K562 (cell line): ENCODE measurements at regions not wholly inside any gene's neighbourhood (a gene's known extent, or its start where the extent isn't known, plus 50 kb on each side); places are given as distances from the start of the nearest gene placed in this dataset.

ENCODE experiments used
- ATAC-seq: fragments of 200-7000 bp; cut with Tn5 transposase; 3 replicates; pipeline ENCODE4 v1.9.1; 2020; ENCODE audit warnings: moderate library complexity
- BruUV-seq: library from RNA; stranded (reverse); fragments of 400-500 nt; replicated peaks from 2 replicates; lab custom pipeline; 2021; lab: Mats Ljungman, UMichigan
- CTCF ChIA-PET: fragments of 300-600 bp; formaldehyde crosslinking; extraction: SDS; loops from one replicate; lab custom pipeline; 2021; ENCODE audit warnings: low intra/inter-chr PET ratio; lab: Yijun Ruan, JAX
- POLR2A ChIA-PET: fragments of 300-600, 350-650 bp; sonication (Branson Sonifier 250); formaldehyde crosslinking; extraction: SDS; loops from one replicate; lab custom pipeline; 2021; ENCODE audit warnings: antibody characterized with exemption, inconsistent platforms; lab: Yijun Ruan, JAX
- DNase-seq, 4 experiments: peaks; one replicate each; pipeline versions ENCODE4 v3.0.0 to v3.0.0-alpha.2; 2011 to 2018; ENCODE audit warnings: low spot score in 3 of 4, mixed read lengths in 3 of 4; ENCODE audit errors: extremely low read depth in 1 of 4
- FAIRE-seq: peaks from 2 replicates; lab custom pipeline; 2011; peaks lifted over from hg19 to GRCh38; lab: Jason Lieb, UNC
- H2AFZ ChIP-seq: 2 replicates; pipeline ENCODE4 v1.6.0; 2011; ENCODE audit warnings: low read depth, low read length, control low read depth, inconsistent platforms
- H3K27ac ChIP-seq: fragments of 200-600 bp; 3 replicates; pipeline ENCODE4 v1.8.0; 2011; ENCODE audit warnings: low read depth, mild to moderate bottlenecking, control low read depth, inconsistent platforms, low read length, moderate library complexity, mixed read lengths; ENCODE audit errors: extremely low read depth
- H3K27me3 ChIP-seq, 2 experiments: fragments of 300-600 bp in 1 of 2; 2 replicates in 1 of 2; 3 replicates in 1 of 2; pipeline versions ENCODE4 v1.6.0 to v1.8.0; 2011; ENCODE audit warnings: inconsistent platforms in 2 of 2, low read length in 2 of 2, mild to moderate bottlenecking in 1 of 2, mixed read lengths in 1 of 2, moderate library complexity in 1 of 2; ENCODE audit not compliant: control insufficient read depth in 2 of 2, insufficient read depth in 2 of 2
- H3K36me3 ChIP-seq: fragments of 300-600 bp; 3 replicates; pipeline ENCODE4 v1.8.0; 2011; ENCODE audit warnings: mild to moderate bottlenecking, low read length, inconsistent platforms; ENCODE audit not compliant: control insufficient read depth, insufficient read depth
- H3K4me1 ChIP-seq, 2 experiments: fragments of 200-600 bp in 1 of 2; replicated peaks in 1 of 2; 2 replicates in 1 of 2; 3 replicates in 1 of 2; pipeline versions ENCODE4 v1.5.1 to v1.8.0; 2011; ENCODE audit warnings: inconsistent platforms in 2 of 2, low read length in 2 of 2, mild to moderate bottlenecking in 1 of 2, mixed read lengths in 1 of 2, moderate library complexity in 1 of 2; ENCODE audit not compliant: control insufficient read depth in 2 of 2, insufficient read depth in 2 of 2
- H3K4me2 ChIP-seq: 2 replicates; pipeline ENCODE4 v1.6.1; 2011; ENCODE audit warnings: low read length, control low read depth, inconsistent platforms, mixed read lengths; ENCODE audit not compliant: insufficient read depth
- H3K4me3 ChIP-seq: fragments of 200-600 bp; sonication (generic), shearing (Covaris generic); 2 replicates; pipeline ENCODE4 v1.5.1; 2016; ENCODE audit warnings: control low read depth, inconsistent platforms
- H3K79me2 ChIP-seq: fragments of 200-600 bp; 3 replicates; pipeline ENCODE4 v1.8.0; 2011; ENCODE audit warnings: low read length, inconsistent platforms; ENCODE audit not compliant: control insufficient read depth, insufficient read depth
- H3K9ac ChIP-seq, 2 experiments: 2 replicates each; pipeline versions ENCODE4 v1.6.0 to v1.6.1; 2011; ENCODE audit warnings: low read depth in 2 of 2, low read length in 2 of 2, control low read depth in 1 of 2, inconsistent platforms in 1 of 2, mild to moderate bottlenecking in 1 of 2, mixed read lengths in 1 of 2; ENCODE audit not compliant: insufficient read depth in 1 of 2
- H3K9me1 ChIP-seq: one replicate; pipeline ENCODE4 v1.6.0; 2011; ENCODE audit warnings: inconsistent platforms, mild to moderate bottlenecking, low read length, moderate library complexity; ENCODE audit not compliant: control insufficient read depth, insufficient read depth
- H3K9me3 ChIP-seq: replicated peaks from 2 replicates; pipeline ENCODE4 v1.5.1; 2011; ENCODE audit warnings: low read depth, low read length, inconsistent platforms; ENCODE audit not compliant: control insufficient read depth, insufficient read depth
- H4K20me1 ChIP-seq: replicated peaks from 2 replicates; pipeline ENCODE4 v1.6.1; 2011; ENCODE audit warnings: low read length, inconsistent platforms, mixed read lengths; ENCODE audit not compliant: control insufficient read depth, insufficient read depth
- KLF10 ChIP-seq: fragments of 250-450 bp; sonication (Bioruptor Pico); IDR thresholded peaks from 2 replicates; pipeline ENCODE4 v1.6.1; 2021; ENCODE audit warnings: matching md5 sums
- MIER1 ChIP-seq: fragments of 450-650 bp; IDR thresholded peaks from 2 replicates; pipeline ENCODE4 v1.6.1; 2016; ENCODE audit warnings: antibody characterized with exemption, mild to moderate bottlenecking, low read depth
- NCOA4 ChIP-seq: fragments of 450-650 bp; IDR thresholded peaks from 2 replicates; pipeline ENCODE4 v1.6.1; 2018; ENCODE audit warnings: mild to moderate bottlenecking; ENCODE audit not compliant: partially characterized antibody
- RFX1 ChIP-seq: fragments of 450-650 bp; IDR thresholded peaks from 2 replicates; pipeline ENCODE4 v1.6.1; 2016; ENCODE audit warnings: mild to moderate bottlenecking, moderate library complexity
- SNIP1 ChIP-seq: fragments of 450-650 bp; IDR thresholded peaks from 2 replicates; pipeline ENCODE4 v1.7.1; 2017; ENCODE audit warnings: low read depth, mild to moderate bottlenecking
- ZBTB8A ChIP-seq: fragments of 450-650 bp; IDR thresholded peaks from 2 replicates; pipeline ENCODE4 v1.6.1; 2018; ENCODE audit warnings: mild to moderate bottlenecking, moderate library complexity; ENCODE audit not compliant: partially characterized antibody
- ZNF766 ChIP-seq: fragments of 200-800 bp; sonication (Bioruptor generic); conservative IDR thresholded peaks from 2 replicates; pipeline ENCODE4 v1.6.1; 2016; ENCODE audit warnings: missing genetic modification characterization, missing compliant biosample characterization
- WGBS: fragments of 100-300 bp; shearing (Covaris generic); methylation state at CpG from one replicate; pipeline ENCODE4 v1.1.6; 2016; ENCODE audit warnings: low coverage, mixed read lengths; ENCODE audit not compliant: insufficient coverage; ENCODE audit errors: missing lambda C conversion rate; 5-methylcytosine and 5-hydroxymethylcytosine counted together
- in situ Hi-C: fragments of 300-500 bp; cut with MboI; formaldehyde crosslinking; loops from 4 replicates; pipeline ENCODE4 v1.15.0; 2018; ENCODE audit warnings: inconsistent platforms, mixed read lengths
- intact Hi-C: fragments of 100-400 bp; cut with micrococcal nuclease; formaldehyde crosslinking; loops from 2 replicates; pipeline ENCODE4 v1.14.2; 2022
- TF ChIP-seq, protein P1 (sequence below): sonication (generic); formaldehyde crosslinking; IDR thresholded peaks from 2 replicates; pipeline ENCODE4 v1.8.0; 2022; ENCODE audit warnings: mild to moderate bottlenecking, missing genetic modification reagents
- TF ChIP-seq, protein P2 (sequence below): fragments of 450-650 bp; IDR thresholded peaks from 2 replicates; pipeline ENCODE4 v1.6.1; 2017; ENCODE audit warnings: mild to moderate bottlenecking, moderate library complexity
- TF ChIP-seq, protein P3 (sequence below): fragments of 450-650 bp; formaldehyde crosslinking; IDR thresholded peaks from 2 replicates; pipeline ENCODE4 v1.4.0; 2020; ENCODE audit warnings: mild to moderate bottlenecking, mixed read lengths
- TF ChIP-seq, protein P4 (sequence below), 3 experiments: IDR thresholded peaks in 2 of 3; conservative IDR thresholded peaks in 1 of 3; 2 replicates each; pipeline ENCODE4 v1.5.1; 2011 to 2012; ENCODE audit warnings: low read length in 3 of 3, mild to moderate bottlenecking in 3 of 3, control low read depth in 2 of 3, improper control_type of control experiment in 1 of 3, inconsistent platforms in 1 of 3, low read depth in 1 of 3, mixed read lengths in 1 of 3, moderate library complexity in 1 of 3; ENCODE audit not compliant: insufficient read depth in 2 of 3

DNA sequence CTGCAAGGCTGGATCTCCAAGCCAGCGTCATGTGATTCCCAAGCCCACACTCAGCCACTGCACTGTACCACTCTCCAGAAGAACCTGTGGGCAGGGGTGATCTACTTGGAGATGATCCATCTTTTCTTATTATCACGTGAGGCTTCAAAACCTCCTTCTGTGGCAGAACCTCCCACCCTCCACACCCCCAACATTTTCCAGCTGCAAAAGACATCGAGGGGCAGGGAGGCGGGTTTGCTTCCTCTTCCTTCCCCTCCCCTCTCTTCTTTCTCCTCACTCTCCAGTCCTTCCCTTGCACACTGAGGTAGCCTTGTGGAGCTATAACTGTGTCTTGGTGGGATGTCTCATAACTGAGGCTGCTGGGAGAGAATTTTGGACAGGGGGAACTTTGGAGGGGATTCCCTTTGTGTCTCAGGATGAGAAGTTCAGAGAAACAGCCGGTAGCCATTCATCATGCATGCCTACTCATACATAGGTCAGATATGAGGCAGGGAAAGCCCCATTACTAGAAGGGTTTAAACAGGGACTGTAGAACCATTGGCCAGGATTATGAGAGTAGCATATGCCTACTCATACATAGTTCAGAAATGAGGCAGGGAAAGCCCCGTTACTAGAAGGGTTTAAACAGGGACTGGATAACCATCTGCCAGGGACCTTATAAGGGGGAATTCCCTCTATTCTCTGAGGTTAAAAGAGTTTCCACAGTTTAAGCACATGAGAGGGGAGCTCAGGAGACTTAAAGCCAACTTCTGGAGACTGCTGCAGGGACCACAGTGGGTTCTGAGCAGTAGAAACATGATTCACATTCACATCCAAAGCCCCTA, 420.7 kb upstream of the CADM1 start:
- H3K79me2 ChIP-seq = no peaks in the 10 kb centered on the region
- H3K9ac ChIP-seq = no peak overlapping the region
- intact Hi-C loops = no loop called here
- FAIRE-seq (no peak), ATAC-seq (no peak), DNase-seq (no peak)
- no peaks in the 10 kb centered on the region for H3K9me3 ChIP-seq
- CTCF ChIA-PET = no interaction called here
- H3K4me2 ChIP-seq = no peak overlapping the region
- H3K27me3 ChIP-seq = no peaks in the 10 kb centered on the region
- H3K36me3 ChIP-seq = no peaks in the 10 kb centered on the region
- 0% methylated on average over 6 of the region's 6 CpGs for WGBS
- in situ Hi-C loops = no loop called here
- no TSS peak for BruUV-seq
- TF ChIP-seq, protein P1, sequence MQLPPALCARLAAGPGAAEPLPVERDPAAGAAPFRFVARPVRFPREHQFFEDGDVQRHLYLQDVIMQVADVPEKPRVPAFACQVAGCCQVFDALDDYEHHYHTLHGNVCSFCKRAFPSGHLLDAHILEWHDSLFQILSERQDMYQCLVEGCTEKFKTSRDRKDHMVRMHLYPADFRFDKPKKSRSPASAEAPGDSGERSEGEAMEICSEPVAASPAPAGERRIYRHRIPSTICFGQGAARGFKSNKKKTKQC = no peak
- TF ChIP-seq, protein P2, sequence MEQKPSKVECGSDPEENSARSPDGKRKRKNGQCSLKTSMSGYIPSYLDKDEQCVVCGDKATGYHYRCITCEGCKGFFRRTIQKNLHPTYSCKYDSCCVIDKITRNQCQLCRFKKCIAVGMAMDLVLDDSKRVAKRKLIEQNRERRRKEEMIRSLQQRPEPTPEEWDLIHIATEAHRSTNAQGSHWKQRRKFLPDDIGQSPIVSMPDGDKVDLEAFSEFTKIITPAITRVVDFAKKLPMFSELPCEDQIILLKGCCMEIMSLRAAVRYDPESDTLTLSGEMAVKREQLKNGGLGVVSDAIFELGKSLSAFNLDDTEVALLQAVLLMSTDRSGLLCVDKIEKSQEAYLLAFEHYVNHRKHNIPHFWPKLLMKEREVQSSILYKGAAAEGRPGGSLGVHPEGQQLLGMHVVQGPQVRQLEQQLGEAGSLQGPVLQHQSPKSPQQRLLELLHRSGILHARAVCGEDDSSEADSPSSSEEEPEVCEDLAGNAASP = no peak
- TF ChIP-seq RFX1 (no peak), NCOA4 (no peak), ZNF766 (no peak), SNIP1 (no peak), ZBTB8A (no peak), KLF10 (CRISPR knock-in tag) (no peak), MIER1 (no peak)
- TF ChIP-seq, protein P3, sequence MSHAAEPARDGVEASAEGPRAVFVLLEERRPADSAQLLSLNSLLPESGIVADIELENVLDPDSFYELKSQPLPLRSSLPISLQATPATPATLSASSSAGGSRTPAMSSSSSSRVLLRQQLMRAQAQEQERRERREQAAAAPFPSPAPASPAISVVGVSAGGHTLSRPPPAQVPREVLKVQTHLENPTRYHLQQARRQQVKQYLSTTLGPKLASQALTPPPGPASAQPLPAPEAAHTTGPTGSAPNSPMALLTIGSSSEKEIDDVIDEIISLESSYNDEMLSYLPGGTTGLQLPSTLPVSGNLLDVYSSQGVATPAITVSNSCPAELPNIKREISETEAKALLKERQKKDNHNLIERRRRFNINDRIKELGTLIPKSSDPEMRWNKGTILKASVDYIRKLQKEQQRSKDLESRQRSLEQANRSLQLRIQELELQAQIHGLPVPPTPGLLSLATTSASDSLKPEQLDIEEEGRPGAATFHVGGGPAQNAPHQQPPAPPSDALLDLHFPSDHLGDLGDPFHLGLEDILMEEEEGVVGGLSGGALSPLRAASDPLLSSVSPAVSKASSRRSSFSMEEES = no peak
- TF ChIP-seq, protein P4, sequence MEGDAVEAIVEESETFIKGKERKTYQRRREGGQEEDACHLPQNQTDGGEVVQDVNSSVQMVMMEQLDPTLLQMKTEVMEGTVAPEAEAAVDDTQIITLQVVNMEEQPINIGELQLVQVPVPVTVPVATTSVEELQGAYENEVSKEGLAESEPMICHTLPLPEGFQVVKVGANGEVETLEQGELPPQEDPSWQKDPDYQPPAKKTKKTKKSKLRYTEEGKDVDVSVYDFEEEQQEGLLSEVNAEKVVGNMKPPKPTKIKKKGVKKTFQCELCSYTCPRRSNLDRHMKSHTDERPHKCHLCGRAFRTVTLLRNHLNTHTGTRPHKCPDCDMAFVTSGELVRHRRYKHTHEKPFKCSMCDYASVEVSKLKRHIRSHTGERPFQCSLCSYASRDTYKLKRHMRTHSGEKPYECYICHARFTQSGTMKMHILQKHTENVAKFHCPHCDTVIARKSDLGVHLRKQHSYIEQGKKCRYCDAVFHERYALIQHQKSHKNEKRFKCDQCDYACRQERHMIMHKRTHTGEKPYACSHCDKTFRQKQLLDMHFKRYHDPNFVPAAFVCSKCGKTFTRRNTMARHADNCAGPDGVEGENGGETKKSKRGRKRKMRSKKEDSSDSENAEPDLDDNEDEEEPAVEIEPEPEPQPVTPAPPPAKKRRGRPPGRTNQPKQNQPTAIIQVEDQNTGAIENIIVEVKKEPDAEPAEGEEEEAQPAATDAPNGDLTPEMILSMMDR (IDR thresholded peaks at IDR 0.05 in 2 of 3, conservative IDR thresholded peaks at IDR 0.05 in 1 of 3; ENCODE audit: insufficient read depth in 2 of 3, low read depth in 1 of 3, low read length in 3 of 3) = no peak
- TF ChIP-seq, all 486 proteins: peak for 0
- Histone ChIP-seq H3K9me1 (no peaks in the 10 kb centered on the region), H3K4me3 (no peak overlapping the region), H2AFZ (no peak overlapping the region), H3K4me1 (no peaks in the 10 kb centered on the region), H3K27ac (no peak overlapping the region), H4K20me1 (no peaks in the 10 kb centered on the region)
- POLR2A ChIA-PET = no interaction called here
